GM12872 (cell line): ENCODE measurements at regions not wholly inside any gene's neighbourhood (a gene's known extent, or its start where the extent isn't known, plus 50 kb on each side); places are given as distances from the start of the nearest gene placed in this dataset.
A peak's percentile ranks its signal among the peaks of the same experiment; 100 is the strongest.

Source experiments
- TF ChIP-seq, protein P1 (sequence below): IDR thresholded peaks from 3 replicates; pipeline ENCODE4 v1.5.1; 2011; ENCODE audit warnings: low read depth, mild to moderate bottlenecking, low read length, moderate library complexity; ENCODE audit not compliant: insufficient read depth

DNA sequence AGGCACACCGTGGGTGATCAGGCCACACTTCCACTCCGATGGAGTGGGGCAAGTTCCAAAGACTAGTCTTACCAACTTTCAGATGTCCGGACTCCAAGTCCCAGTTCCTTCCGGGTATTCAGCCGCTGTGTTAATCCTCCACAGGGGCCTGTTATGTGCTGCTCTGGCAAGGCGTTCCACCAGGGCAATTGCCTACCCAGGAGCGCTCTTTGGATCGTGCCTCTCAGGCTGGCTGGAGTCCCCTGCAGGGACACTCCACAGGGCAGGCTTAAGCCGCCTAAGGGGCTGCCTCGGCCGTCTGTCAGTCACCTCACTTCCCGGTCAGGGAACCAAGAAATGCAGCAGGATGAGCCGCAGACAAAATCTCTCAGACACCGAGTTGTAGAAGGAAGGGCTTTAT, 118.7 kb upstream of the CCNG1 start:
- TF ChIP-seq, protein P1, sequence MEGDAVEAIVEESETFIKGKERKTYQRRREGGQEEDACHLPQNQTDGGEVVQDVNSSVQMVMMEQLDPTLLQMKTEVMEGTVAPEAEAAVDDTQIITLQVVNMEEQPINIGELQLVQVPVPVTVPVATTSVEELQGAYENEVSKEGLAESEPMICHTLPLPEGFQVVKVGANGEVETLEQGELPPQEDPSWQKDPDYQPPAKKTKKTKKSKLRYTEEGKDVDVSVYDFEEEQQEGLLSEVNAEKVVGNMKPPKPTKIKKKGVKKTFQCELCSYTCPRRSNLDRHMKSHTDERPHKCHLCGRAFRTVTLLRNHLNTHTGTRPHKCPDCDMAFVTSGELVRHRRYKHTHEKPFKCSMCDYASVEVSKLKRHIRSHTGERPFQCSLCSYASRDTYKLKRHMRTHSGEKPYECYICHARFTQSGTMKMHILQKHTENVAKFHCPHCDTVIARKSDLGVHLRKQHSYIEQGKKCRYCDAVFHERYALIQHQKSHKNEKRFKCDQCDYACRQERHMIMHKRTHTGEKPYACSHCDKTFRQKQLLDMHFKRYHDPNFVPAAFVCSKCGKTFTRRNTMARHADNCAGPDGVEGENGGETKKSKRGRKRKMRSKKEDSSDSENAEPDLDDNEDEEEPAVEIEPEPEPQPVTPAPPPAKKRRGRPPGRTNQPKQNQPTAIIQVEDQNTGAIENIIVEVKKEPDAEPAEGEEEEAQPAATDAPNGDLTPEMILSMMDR, result no peak

DNA sequence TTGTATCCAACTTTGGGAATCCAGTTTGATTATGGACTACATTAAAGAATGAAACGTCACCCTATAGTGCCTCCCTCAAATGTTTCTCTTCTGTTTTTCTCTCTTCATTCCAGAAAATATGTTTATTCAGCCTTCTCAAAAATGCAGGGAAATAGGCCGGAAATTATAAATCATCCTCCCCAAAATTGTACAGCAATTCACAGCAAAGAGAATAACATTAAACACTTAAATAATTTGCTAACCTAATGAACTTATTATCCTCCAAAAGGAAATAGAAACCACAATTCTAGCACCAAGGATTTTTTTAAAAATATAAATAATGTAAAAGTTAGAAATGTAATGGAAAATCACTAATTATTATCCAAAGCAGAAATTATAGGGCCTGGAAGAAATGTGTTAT, 115.9 kb upstream of the CCNG1 start:
- TF ChIP-seq, protein P1, result no peak

DNA sequence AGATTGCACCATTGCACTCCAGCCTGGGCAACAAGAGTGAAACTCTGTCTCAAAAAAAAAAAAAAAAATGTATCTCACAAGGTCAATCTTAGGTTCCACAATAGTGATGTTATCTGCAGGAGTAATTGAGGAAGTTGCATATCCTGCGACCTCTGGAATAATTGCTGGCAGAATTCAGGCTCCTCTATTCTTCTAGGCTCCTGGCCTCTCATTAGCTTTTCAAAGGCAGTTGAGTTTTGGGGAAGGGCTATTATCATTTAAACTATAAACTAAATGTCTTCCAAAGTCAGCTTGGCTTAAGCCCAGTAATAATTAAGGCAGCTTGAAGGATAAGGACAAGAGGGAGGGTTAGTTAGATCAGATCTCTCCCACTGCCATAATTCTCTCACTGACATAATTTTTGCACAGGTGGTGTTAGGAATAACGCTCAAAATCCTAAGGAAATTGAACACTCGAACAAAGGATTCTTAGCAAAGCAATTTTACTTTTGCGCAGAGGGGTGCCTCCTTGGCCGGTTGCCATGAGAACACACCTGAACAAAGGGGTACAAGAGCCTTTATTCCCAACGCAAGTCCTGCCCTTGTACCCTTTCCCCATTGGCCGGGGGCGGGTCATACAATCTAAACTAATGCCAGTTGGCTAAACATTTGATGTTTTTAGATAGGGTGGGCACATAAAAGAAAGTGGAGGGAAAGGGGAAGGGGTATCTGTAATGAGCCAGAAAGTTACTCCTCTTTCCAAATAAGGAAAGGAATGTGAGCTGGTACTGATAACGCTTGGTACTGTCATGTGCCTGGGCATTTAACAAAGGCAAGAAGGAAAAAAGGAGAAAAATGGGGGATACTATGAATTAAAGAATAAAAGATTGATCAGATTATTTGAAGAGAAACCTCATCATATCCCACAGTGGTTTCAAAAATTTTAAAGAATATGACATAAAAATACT, 106.4 kb upstream of the CCNG1 start:
- TF ChIP-seq, protein P1, result no peak

GRCh38 chr5:163339148-163339547, 98.2 kb upstream of the CCNG1 start:
- TF ChIP-seq, protein P1, result no peak

- TF ChIP-seq, protein P1, result no peak
Observed at GRCh38 chr5:163342306-163342705, 95.1 kb upstream of the CCNG1 start.

DNA sequence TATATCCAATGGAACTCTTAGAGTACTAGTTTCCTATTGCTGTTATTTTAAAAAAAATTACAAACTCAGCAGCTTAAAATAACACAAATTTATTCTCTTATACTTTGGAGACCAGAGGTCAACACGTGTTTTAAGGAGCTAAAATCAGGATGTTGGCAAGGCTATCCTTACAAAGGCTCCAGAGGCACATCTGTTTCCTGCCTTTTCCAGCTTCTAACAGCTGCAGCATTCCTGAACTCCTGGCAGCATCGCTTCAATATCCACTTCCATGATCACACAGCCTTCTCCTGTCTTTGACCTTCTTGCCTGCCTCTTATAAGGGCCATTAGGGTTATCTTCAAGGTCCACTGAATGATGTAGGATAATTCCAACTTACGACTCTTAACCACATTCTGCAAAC, 92.2 kb upstream of the CCNG1 start:
- TF ChIP-seq, protein P1, result no peak

DNA sequence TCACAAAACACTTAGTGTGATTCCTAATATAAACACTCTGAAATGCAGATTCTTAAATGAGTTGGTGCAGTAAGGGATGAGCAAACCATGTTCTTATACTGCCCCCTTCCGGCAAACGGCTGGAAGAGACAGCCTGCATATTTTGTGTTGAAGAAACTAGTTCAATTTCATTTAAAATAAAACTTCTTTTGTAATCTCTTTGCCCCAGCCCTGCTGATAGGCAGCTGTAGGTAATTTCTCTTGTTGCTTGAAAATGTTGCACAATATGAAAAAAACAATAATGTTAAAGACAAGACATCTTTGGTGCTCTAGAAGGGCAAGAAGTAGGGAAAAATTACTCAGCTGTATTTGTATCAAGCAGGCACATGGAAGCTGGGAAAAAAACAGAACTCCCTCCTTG, 89.7 kb upstream of the CCNG1 start:
- TF ChIP-seq, protein P1, result peak; percentile 69
